Skeletal muscle tissue (tissue), 3 donors: ENCODE measurements at regions not wholly inside any gene's neighbourhood (a gene's known extent, or its start where the extent isn't known, plus 50 kb on each side); places are given as distances from the start of the nearest gene placed in this dataset.

Experiments used
- H3K27ac ChIP-seq: one replicate; pipeline ENCODE4 v1.7.0; 2013; ENCODE audit warnings: mild to moderate bottlenecking, low read depth, low read length, inconsistent platforms
- H3K27me3 ChIP-seq, 3 donors: one replicate each; pipeline ENCODE4 v1.7.0; 2013; ENCODE audit warnings: low read length in 3 of 3; ENCODE audit not compliant: control insufficient read depth in 3 of 3, insufficient read depth in 3 of 3
- H3K36me3 ChIP-seq, 3 donors: one replicate each; pipeline ENCODE4 v1.7.0; 2013; ENCODE audit warnings: low read length in 3 of 3; ENCODE audit not compliant: control insufficient read depth in 3 of 3, insufficient read depth in 3 of 3
- H3K4me1 ChIP-seq, 3 donors: one replicate each; pipeline ENCODE4 v1.7.0; 2013; ENCODE audit warnings: low read length in 3 of 3, mild to moderate bottlenecking in 3 of 3; ENCODE audit not compliant: control insufficient read depth in 3 of 3, insufficient read depth in 3 of 3
- H3K4me3 ChIP-seq, 3 donors: one replicate each; pipeline ENCODE4 v1.7.0; 2013; ENCODE audit warnings: low read length in 3 of 3
- H3K9ac ChIP-seq, 3 donors: one replicate each; pipeline ENCODE4 v1.7.0; 2013; ENCODE audit warnings: low read length in 3 of 3, mild to moderate bottlenecking in 3 of 3, moderate library complexity in 2 of 3, low read depth in 1 of 3
- H3K9me3 ChIP-seq, 3 donors: one replicate each; pipeline ENCODE4 v1.7.0; 2013; ENCODE audit warnings: low read length in 3 of 3; ENCODE audit not compliant: control insufficient read depth in 3 of 3
- donor health status: Osteomylitis.

DNA sequence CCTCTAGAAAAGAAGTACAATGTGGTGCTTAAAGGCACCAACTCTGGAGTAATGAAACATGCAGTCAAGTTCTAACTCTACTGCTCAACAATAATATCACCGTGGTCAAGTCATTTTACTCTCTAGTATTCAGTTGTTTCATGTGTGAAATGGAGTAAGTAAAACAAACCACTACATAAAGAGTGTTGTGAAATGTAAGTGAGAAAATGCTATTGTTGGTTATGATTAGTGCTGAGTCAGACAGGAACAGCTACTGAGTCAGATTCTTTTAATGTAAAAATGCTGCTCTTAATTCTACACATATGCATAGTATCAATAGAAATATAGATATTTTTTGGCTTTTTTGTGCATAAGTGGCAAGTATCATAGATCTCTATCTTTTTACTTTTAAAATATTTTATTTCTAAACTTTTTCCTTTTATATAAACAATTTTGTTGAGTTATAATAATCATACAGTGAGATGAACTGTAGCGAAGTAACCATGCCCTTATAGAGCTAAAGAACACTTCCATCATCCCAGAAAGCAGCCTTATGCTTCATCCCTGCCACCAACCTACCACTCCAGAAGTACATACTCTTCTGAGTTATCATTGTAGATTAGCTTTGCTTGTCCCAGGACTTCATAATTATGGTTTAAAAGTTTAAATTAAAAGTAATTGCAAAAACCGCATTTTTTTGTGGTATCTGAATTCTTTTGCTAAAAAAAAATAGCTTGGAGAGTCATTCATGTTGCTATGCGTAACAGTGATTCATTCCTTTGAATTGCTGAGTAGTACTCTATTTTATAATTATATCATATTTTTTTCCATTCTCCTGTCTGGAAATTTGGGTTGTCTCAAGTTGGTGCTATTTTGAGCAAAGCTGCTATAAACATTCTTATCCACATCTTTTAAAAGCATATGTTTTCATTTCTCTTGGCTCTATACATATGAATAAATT lies 548.2 kb upstream of the CLINT1 start:
- no peak overlapping the region for H3K9ac ChIP-seq
- H3K36me3 ChIP-seq = no peaks in the 10 kb centered on the region
- no peaks in the 10 kb centered on the region for H3K4me1 ChIP-seq
- no peaks in the 10 kb centered on the region for H3K27me3 ChIP-seq
- no peak overlapping the region for H3K27ac ChIP-seq
- no peaks in the 10 kb centered on the region for H3K9me3 ChIP-seq
- no peak overlapping the region for H3K4me3 ChIP-seq

DNA sequence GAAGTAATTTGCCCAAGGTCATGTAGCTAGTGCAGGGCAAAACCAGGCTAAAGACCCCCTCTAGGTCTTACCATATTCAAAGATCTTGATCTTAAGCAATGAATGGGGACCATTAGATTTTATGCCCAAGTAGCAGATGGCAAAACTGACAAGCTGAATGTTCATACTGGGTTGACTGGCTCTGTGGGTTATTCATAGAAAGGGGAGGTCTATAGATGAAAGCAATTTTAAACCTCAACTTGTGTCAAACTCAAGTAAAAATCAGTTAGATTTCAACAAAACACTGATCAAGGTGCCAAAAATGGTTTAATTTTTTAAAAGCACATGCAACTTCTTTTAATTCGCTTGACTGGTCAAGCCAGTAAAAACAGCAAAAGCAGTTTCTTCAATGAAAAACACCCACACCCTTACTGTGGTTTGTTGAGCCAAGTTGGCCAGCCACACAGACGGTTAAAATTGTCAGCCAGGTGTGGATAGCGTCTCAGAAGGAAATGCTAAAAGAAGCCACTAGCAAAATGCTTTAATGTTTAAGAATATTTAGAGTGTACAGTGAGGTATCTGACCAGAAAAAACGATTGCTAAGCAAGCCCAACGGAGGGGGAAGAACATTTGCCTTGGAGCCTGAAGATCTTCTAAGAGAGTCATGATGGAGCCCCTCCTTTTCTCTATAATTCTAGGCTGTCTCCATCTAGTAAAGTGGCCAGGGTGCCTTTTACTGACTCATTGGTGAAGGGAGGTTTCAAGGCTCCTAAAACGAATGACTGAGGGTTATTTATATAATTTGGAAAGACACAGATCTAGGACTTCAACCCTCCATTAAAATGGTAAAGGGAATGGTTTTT lies 539.6 kb upstream of the CLINT1 start:
- H3K27me3 ChIP-seq = no peaks in the 10 kb centered on the region
- H3K9ac ChIP-seq = no peak overlapping the region

DNA sequence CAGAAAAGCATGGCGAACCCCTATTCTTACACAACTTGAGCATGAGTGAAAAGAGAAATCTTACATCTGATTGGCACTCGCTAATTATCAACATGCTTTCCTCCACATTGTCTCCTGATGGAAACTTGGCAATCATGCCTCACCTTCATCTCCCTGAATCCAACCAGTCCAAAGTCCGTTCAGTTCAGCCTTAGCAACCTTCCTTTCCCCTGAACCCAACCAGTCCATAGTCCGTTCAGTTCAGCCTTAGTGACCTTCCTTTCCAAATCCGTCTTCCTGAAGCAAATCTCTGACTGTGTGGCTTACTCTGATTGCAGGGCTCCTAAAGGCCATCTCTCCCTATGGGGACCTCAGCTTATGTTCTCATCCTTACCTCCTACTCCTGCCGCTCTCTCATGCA lies 538.3 kb upstream of the CLINT1 start:
- H3K4me1 ChIP-seq = no peaks in the 10 kb centered on the region
- no peak overlapping the region for H3K4me3 ChIP-seq
- no peaks in the 10 kb centered on the region for H3K36me3 ChIP-seq

More for the DNA sequence above, 539.6 kb upstream of the CLINT1 start:
- Histone ChIP-seq H3K27ac (no peak overlapping the region), H3K36me3 (no peaks in the 10 kb centered on the region), H3K9me3 (no peaks in the 10 kb centered on the region), H3K4me1 (no peaks in the 10 kb centered on the region), H3K4me3 (no peak overlapping the region)

DNA sequence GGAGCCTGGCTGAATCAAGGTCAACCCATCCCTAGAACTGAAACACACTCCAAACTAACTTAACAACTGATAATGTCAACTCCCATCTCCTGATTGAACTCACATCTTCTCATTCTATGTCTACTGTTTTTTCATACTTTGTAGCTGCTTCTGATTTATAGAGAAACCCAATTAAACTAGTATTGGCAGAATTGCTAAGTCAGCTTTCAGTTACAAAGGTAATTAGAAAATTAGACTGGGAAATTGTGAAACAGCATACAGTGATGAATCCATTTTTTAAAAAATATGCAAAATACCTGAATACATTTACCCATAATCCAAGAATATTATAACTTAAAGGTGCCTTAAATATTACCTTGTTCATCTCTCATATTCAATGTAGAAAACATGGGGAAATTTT lies 535.2 kb upstream of the CLINT1 start:
- H3K4me1 ChIP-seq = no peaks in the 10 kb centered on the region
- no peaks in the 10 kb centered on the region for H3K27me3 ChIP-seq
- no peak overlapping the region for H3K9ac ChIP-seq
- H3K4me3 ChIP-seq = no peak overlapping the region
- H3K9me3 ChIP-seq = no peaks in the 10 kb centered on the region
- no peaks in the 10 kb centered on the region for H3K36me3 ChIP-seq
- no peak overlapping the region for H3K27ac ChIP-seq

More for the DNA sequence above, 538.3 kb upstream of the CLINT1 start:
- no peak overlapping the region for H3K9ac ChIP-seq
- H3K27ac ChIP-seq = no peak overlapping the region
- no peaks in the 10 kb centered on the region for H3K27me3 ChIP-seq
- H3K9me3 ChIP-seq = no peaks in the 10 kb centered on the region

DNA sequence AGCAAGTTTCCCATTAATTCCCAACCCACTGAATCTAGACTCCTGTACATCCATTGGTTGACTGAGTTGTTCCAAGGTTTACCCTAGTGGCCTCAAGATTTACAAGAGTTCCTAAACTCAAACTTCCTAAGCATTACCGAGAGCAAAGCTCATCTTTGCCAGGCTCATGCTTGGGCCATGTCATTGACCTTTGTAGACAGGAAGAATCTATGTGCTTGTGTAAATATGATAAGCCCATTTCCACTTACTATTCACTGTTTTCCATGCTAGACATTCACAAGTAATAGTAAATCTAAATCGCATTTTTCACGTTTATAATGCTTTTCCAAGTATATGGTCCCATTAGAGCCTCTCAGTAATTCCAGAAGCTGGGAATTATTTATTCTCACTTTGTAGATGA lies 534.5 kb upstream of the CLINT1 start:
- Histone ChIP-seq H3K9ac (no peak overlapping the region), H3K9me3 (no peaks in the 10 kb centered on the region), H3K36me3 (no peaks in the 10 kb centered on the region), H3K27me3 (no peaks in the 10 kb centered on the region), H3K27ac (no peak overlapping the region), H3K4me3 (no peak overlapping the region), H3K4me1 (no peaks in the 10 kb centered on the region)

DNA sequence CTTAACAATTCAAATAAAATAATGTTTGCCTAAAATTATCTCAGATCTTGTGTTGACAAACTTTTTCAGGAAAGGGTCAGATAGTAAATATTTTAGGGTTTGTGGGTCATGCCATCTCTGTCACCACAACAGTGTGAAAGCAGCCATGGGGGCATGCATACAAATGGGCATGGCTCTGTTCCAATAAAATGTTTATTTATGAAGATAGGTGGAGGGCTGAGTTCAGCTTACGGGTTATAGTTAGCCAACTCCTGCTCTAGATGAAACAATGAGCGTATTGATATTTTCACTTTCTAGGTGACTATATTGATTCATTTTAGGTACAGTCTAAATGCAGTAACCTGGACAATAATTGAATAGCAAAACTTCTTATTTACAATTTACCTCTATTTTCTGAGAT lies 533.8 kb upstream of the CLINT1 start:
- Histone ChIP-seq H3K4me1 (no peaks in the 10 kb centered on the region), H3K4me3 (no peak overlapping the region), H3K9me3 (no peaks in the 10 kb centered on the region), H3K27me3 (no peaks in the 10 kb centered on the region), H3K36me3 (no peaks in the 10 kb centered on the region), H3K9ac (no peak overlapping the region), H3K27ac (no peak overlapping the region)

DNA sequence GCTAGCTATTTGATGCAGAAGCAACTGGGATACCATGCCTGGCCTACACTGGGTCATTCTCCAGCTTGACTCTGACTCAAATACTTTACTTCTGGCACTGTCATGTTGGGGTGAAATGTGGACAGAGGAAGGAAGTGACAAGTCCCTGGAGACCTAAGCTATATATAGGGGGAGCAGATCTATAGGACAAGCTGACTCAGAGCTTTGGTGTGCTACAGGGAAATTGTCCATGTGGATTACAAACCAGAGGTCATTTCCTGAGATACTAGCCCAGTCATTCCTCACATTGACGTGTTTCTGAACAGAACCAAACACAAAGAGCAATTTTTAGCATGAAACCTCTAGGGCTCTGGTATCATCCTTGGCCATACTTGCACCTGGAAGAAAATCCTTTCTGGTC lies 531.6 kb upstream of the CLINT1 start:
- Histone ChIP-seq H3K27me3 (no peaks in the 10 kb centered on the region), H3K9ac (no peak overlapping the region), H3K9me3 (no peaks in the 10 kb centered on the region), H3K36me3 (no peaks in the 10 kb centered on the region), H3K27ac (no peak overlapping the region), H3K4me3 (no peak overlapping the region), H3K4me1 (no peaks in the 10 kb centered on the region)

DNA sequence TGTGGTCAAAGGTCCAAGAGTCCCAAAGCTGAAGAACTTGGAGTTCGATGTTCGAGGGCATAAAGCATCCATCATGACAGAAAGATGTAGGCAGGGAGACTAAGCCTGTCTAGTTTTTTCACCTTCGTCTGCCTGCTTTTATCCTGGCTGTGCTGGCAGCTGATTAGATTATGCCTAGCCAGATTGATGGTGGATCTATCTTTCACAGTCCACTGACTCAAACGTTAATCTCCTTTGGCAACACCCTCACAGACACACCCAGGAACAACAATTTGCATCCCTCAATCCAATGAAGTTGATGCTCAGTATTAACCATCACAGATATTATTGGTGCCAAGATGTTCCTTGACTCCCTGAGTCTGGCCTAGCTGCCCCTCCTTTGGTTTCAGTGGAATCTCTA lies 530.8 kb upstream of the CLINT1 start:
- Histone ChIP-seq H3K36me3 (no peaks in the 10 kb centered on the region), H3K27me3 (no peaks in the 10 kb centered on the region), H3K4me1 (no peaks in the 10 kb centered on the region), H3K27ac (no peak overlapping the region), H3K9ac (no peak overlapping the region), H3K9me3 (no peaks in the 10 kb centered on the region), H3K4me3 (no peak overlapping the region)

DNA sequence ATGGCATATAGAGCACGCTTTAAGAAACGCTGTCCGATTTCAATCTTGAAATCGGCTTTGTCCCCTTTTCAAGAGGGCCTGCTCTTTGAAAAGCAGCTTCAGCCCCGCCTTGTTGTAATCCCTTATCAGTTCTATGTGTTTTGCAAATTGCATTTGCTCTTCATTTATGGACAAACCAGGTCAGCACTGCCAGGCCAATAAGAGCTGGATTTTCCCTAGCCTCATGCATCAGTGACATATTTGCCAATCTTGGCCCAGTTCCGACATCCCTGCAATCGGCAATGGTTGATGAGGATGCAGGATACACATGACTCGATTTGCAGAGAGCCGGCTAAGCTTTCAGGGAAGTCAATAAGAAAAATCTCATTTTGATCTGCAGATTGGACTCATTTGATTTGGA lies 529.1 kb upstream of the CLINT1 start:
- no peaks in the 10 kb centered on the region for H3K9me3 ChIP-seq
- no peaks in the 10 kb centered on the region for H3K36me3 ChIP-seq

DNA sequence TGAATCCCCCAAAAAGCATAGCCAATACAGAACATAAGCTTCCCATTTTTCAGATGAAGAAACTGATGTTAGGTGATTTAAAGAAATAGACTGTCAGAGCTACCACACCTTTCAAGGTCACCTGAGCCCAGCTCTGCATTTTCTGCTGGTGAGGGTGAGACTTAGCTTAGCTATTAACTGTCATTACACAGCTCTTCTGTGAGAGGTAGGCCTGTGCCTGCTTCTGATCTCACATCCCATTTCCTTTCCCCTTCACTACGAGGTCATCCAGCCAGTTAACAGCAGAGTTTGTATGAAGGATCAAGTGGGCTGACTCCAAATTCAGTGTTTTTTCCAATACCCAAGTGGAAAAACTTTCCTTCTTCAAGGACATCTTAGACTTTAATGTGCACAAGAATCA lies 528.6 kb upstream of the CLINT1 start:
- Histone ChIP-seq H3K4me3 (no peak overlapping the region), H3K4me1 (peaks cover 0 to 8% (median 4%) of the 10 kb centered on the region in 3 donors), H3K9ac (no peak overlapping the region), H3K9me3 (no peaks in the 10 kb centered on the region), H3K36me3 (no peaks in the 10 kb centered on the region), H3K27me3 (no peaks in the 10 kb centered on the region), H3K27ac (no peak overlapping the region)

More for the DNA sequence above, 529.1 kb upstream of the CLINT1 start:
- H3K4me3 ChIP-seq = no peak overlapping the region
- H3K9ac ChIP-seq = no peak overlapping the region
- no peaks in the 10 kb centered on the region for H3K27me3 ChIP-seq
- no peak overlapping the region for H3K27ac ChIP-seq
- peaks cover 0 to 5% (median 4%) of the 10 kb centered on the region in 3 donors for H3K4me1 ChIP-seq
